OCI-LY7 (cell line): ENCODE measurements at regions not wholly inside any gene's neighbourhood (a gene's known extent, or its start where the extent isn't known, plus 50 kb on each side); places are given as distances from the start of the nearest gene placed in this dataset.
A peak's percentile ranks its signal among the peaks of the same experiment; 100 is the strongest.

Experiments used
- BruUV-seq: library from RNA; stranded (reverse); fragments of 400-500 nt; replicated peaks from 2 replicates; lab custom pipeline; 2021; lab: Mats Ljungman, UMichigan
- CTCF ChIA-PET: fragments of 300-600 bp; sonication (Branson Sonifier 250); formaldehyde crosslinking; loops from one replicate; lab custom pipeline; 2022; ENCODE audit warnings: antibody characterized with exemption; ENCODE audit not compliant: unreplicated experiment; lab: Charles Lee
- POLR2A ChIA-PET: fragments of 300-600 bp; sonication (Branson Sonifier 250); formaldehyde crosslinking; loops from one replicate; lab custom pipeline; 2022; ENCODE audit warnings: antibody characterized with exemption; lab: Charles Lee
- DNase-seq: peaks from one replicate; pipeline ENCODE4 v3.0.0-alpha.2; 2015; ENCODE audit warnings: low spot score
- H2AFZ ChIP-seq: fragments of 200-600 bp; sonication (generic), shearing (Covaris generic); 2 replicates; pipeline ENCODE4 v1.6.1; 2014; ENCODE audit warnings: mild to moderate bottlenecking, antibody characterized with exemption, low read length, moderate library complexity
- H3K27ac ChIP-seq: fragments of 200-600 bp; sonication (generic); 2 replicates; pipeline ENCODE4 v1.5.1; 2014; ENCODE audit warnings: mixed run types, low read depth, mild to moderate bottlenecking, moderate library complexity, low read length, inconsistent platforms; ENCODE audit not compliant: poor library complexity, severe bottlenecking
- H3K36me3 ChIP-seq: fragments of 200-600 bp; sonication (generic); 2 replicates; pipeline ENCODE4 v1.6.1; 2014; ENCODE audit warnings: mild to moderate bottlenecking, antibody characterized with exemption, low read length, moderate library complexity, mixed read lengths; ENCODE audit not compliant: insufficient read depth
- H3K4me1 ChIP-seq: fragments of 200-600 bp; sonication (generic); 2 replicates; pipeline ENCODE4 v1.5.1; 2014; ENCODE audit warnings: mild to moderate bottlenecking, low read length; ENCODE audit not compliant: insufficient read depth, poor library complexity, severe bottlenecking
- H3K4me2 ChIP-seq: fragments of 200-600 bp; sonication (generic); 2 replicates; pipeline ENCODE4 v1.6.1; 2014; ENCODE audit warnings: mild to moderate bottlenecking, low read length
- H3K4me3 ChIP-seq: fragments of 200-600 bp; sonication (generic); 2 replicates; pipeline ENCODE4 v1.5.1; 2014; ENCODE audit warnings: mild to moderate bottlenecking, low read depth, low read length; ENCODE audit not compliant: poor library complexity, severe bottlenecking
- H3K79me2 ChIP-seq: fragments of 200-600 bp; sonication (generic); 2 replicates; pipeline ENCODE4 v1.6.1; 2016; ENCODE audit warnings: low read depth, mild to moderate bottlenecking, low read length, moderate library complexity, mixed read lengths; ENCODE audit not compliant: insufficient read depth
- H3K9me2 ChIP-seq: fragments of 200-600 bp; sonication (generic); 2 replicates; pipeline ENCODE4 v1.6.1; 2016; ENCODE audit warnings: mild to moderate bottlenecking, low read length, mixed read lengths; ENCODE audit not compliant: insufficient read depth
- H3K9me3 ChIP-seq: fragments of 200-600 bp; sonication (generic); 2 replicates; pipeline ENCODE4 v1.6.1; 2014; ENCODE audit warnings: mild to moderate bottlenecking, mixed run types, low read length, mixed read lengths
- H4K20me1 ChIP-seq: fragments of 200-600 bp; sonication (generic); 2 replicates; pipeline ENCODE4 v1.6.1; 2014; ENCODE audit warnings: mild to moderate bottlenecking, antibody characterized with exemption, low read length, moderate library complexity, mixed read lengths; ENCODE audit not compliant: insufficient read depth
- EZH2phosphoT487 ChIP-seq: fragments of 200-600 bp; sonication (generic); IDR thresholded peaks from 2 replicates; pipeline ENCODE4 v1.6.1; 2018; ENCODE audit warnings: low read depth, borderline replicate concordance, mild to moderate bottlenecking, mixed run types, antibody characterized with exemption, low read length, moderate library complexity, mixed read lengths
- intact Hi-C: fragments of 100-400 bp; cut with micrococcal nuclease; formaldehyde crosslinking; loops from one replicate; pipeline ENCODE4 v1.10.0; 2022; ENCODE audit not compliant: unreplicated experiment
- TF ChIP-seq, protein P1 (sequence below): fragments of 200-600 bp; sonication (generic); conservative IDR thresholded peaks from 2 replicates; pipeline ENCODE4 v1.5.1; 2014; ENCODE audit warnings: mild to moderate bottlenecking, antibody characterized with exemption, low read length, moderate library complexity, mixed read lengths

DNA sequence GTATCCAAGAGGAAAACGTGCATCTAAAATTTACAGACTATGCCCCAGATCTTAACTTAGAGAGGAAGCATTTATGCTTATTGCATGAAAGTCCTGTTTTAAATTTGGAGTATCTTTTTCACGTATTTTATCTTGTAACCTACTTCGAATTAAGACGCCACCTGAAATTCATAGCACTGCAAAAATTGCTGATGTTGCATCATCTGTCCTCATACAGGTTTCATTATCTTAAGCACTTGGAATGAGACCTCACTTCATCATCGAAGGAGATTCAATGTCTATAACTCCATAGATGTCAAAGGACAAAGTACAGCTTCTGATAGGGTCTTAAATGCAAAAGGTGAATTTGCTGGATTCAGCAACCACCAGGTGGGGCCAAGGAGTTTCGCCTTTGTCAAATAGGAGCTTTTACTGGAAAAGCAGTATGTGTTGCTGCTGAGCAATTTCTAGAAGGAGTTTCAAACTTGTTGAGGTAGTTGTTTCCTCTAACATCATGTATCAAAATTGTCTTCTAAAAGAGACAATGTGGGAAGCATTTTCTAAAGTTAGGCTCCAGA, 106.4 kb upstream of the CCDC85A start:
- no peak overlapping the region for H3K4me3 ChIP-seq
- no peaks in the 10 kb centered on the region for H3K4me1 ChIP-seq
- no peak overlapping the region for H3K27ac ChIP-seq
- ChIA-PET CTCF (no interaction called here), POLR2A (no interaction called here)
- peak; percentile 6 for DNase-seq
- no peaks in the 10 kb centered on the region for H3K79me2 ChIP-seq
- no peak overlapping the region for H2AFZ ChIP-seq
- no peaks in the 10 kb centered on the region for H4K20me1 ChIP-seq
- H3K36me3 ChIP-seq: no peaks in the 10 kb centered on the region
- H3K9me3 ChIP-seq: no peaks in the 10 kb centered on the region
- no TSS peak for BruUV-seq
- intact Hi-C loops: no loop called here
- TF ChIP-seq, protein P1, sequence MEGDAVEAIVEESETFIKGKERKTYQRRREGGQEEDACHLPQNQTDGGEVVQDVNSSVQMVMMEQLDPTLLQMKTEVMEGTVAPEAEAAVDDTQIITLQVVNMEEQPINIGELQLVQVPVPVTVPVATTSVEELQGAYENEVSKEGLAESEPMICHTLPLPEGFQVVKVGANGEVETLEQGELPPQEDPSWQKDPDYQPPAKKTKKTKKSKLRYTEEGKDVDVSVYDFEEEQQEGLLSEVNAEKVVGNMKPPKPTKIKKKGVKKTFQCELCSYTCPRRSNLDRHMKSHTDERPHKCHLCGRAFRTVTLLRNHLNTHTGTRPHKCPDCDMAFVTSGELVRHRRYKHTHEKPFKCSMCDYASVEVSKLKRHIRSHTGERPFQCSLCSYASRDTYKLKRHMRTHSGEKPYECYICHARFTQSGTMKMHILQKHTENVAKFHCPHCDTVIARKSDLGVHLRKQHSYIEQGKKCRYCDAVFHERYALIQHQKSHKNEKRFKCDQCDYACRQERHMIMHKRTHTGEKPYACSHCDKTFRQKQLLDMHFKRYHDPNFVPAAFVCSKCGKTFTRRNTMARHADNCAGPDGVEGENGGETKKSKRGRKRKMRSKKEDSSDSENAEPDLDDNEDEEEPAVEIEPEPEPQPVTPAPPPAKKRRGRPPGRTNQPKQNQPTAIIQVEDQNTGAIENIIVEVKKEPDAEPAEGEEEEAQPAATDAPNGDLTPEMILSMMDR: peak; percentile 73
- TF ChIP-seq EZH2phosphoT487: no peak
- no peaks in the 10 kb centered on the region for H3K9me2 ChIP-seq
- H3K4me2 ChIP-seq: no peak overlapping the region

DNA sequence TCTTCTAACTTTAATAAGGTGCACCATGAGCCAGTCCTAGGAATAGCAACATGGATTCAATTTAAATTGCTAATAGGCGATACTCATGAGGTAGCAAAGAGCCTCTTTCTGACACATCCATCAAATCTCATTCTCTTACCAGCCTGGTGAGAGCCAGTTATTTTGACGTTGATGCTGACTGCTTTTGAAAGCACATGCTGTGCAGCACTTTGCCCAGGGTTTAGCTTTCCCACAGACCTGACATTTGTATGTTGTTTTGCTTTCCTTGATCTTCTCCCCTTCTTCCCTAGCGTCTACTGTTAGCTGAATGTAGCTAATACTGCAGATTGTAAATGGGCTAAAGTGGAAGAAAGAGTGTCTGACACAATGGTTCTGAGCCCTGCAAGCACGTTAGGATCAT, 101.1 kb upstream of the CCDC85A start:
- ChIA-PET POLR2A (no interaction called here), CTCF (no interaction called here)
- Histone ChIP-seq H3K79me2 (no peaks in the 10 kb centered on the region), H3K4me1 (no peaks in the 10 kb centered on the region), H4K20me1 (no peaks in the 10 kb centered on the region), H3K27ac (no peak overlapping the region), H3K4me3 (no peak overlapping the region), H3K9me2 (no peaks in the 10 kb centered on the region), H3K4me2 (no peak overlapping the region), H3K36me3 (no peaks in the 10 kb centered on the region), H2AFZ (no peak overlapping the region), H3K9me3 (no peaks in the 10 kb centered on the region)
- no peak for TF ChIP-seq EZH2phosphoT487
- TF ChIP-seq, protein P1: no peak
- no TSS peak for BruUV-seq
- DNase-seq: no peak
- intact Hi-C loops: no loop called here

DNA sequence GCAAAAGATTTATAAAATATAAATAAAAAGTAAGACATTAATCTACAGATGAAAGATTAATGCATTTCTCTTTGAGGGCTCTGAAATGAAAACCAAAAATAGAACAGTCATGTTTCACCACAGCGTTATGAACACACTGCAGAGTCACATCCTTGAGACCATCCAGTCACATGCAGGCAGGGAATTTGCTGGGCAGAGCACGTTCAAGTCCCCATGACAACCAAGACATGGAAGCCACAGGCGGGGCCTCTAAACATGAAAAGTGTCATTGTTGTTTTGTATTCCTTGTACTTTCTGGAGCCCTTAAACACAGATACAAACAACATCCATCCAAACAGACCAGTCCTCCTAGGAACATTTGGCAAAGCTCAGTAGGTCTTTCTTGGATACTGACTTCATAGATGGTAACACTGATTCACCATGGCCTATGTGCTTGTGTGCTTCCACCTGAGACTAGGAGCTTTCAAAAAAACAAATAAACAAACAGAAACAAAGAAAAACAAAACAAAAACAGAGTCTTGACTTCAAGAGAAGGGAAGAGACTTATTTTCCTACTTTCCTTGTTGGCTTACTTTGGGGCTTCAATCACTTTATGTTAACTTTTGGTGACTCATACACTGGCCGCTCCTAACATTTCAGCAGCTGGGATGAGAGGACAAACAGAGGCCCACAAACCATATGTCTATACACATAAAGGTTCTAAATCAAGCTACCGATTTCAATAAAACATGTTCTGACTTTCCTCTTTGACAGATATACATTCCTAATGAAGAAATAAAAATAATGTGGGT, 99.5 kb upstream of the CCDC85A start:
- no peak overlapping the region for H3K27ac ChIP-seq

More for the DNA sequence above, 99.5 kb upstream of the CCDC85A start:
- intact Hi-C loops: no loop called here
- H3K79me2 ChIP-seq: no peaks in the 10 kb centered on the region
- no peaks in the 10 kb centered on the region for H3K4me1 ChIP-seq
- CTCF ChIA-PET: no interaction called here
- H3K4me3 ChIP-seq: no peak overlapping the region
- H4K20me1 ChIP-seq: no peaks in the 10 kb centered on the region
- no peaks in the 10 kb centered on the region for H3K9me2 ChIP-seq
- no peak overlapping the region for H3K4me2 ChIP-seq
- no peak for TF ChIP-seq EZH2phosphoT487
- TF ChIP-seq, protein P1: no peak
- DNase-seq: no peak
- H3K36me3 ChIP-seq: no peaks in the 10 kb centered on the region
- H3K9me3 ChIP-seq: no peaks in the 10 kb centered on the region
- POLR2A ChIA-PET: interaction anchor here (1.1 to 1.2 kb wide), 2 partner anchors 9 kb away, joined by 3 to 4 read pairs; no protein-coding TSS in a partner anchor
- no peak overlapping the region for H2AFZ ChIP-seq
- BruUV-seq: no TSS peak
